Right lobe of liver (tissue), 4 donors: ENCODE measurements at regions not wholly inside any gene's neighbourhood (a gene's known extent, or its start where the extent isn't known, plus 50 kb on each side); places are given as distances from the start of the nearest gene placed in this dataset.

Source experiments
- CTCF ChIP-seq, 4 donors: fragments of 200-600 bp in 3 of 4; fragments of 450-650 bp in 1 of 4; IDR thresholded peaks; one replicate each; pipeline versions ENCODE4 v1.5.1 to v1.8.0; 2016 to 2022; ENCODE audit warnings: antibody characterized with exemption in 4 of 4, mild to moderate bottlenecking in 2 of 4
- POLR2A ChIP-seq: fragments of 450-650 bp; IDR thresholded peaks from one replicate; pipeline ENCODE4 v1.6.1; 2017; ENCODE audit warnings: antibody characterized with exemption, mild to moderate bottlenecking
- donor health status: DM: no; HTN: no; CAD: no.
- donor health status: DM: no; HTN: no; CAD: no.
- donor health status: DM: no; HTN: yes; CAD: no.

GRCh38 chr20:6480328-6481200 is 286.9 kb upstream of the BMP2 start:
- TF ChIP-seq CTCF (IDR thresholded peaks at IDR 0.05) (no peak), POLR2A (no peak)
